NOMO-1 treated with DMSO at 0.1 percent for 48 hours (cell line): ENCODE measurements at regions not wholly inside any gene's neighbourhood (a gene's known extent, or its start where the extent isn't known, plus 50 kb on each side); places are given as distances from the start of the nearest gene placed in this dataset.

Source experiments
- DNase-seq: peaks from one replicate; lab custom pipeline; 2025; ENCODE audit not compliant: unreplicated experiment; lab: John Stamatoyannopoulos, UW

GRCh38 chr9:1738511-1739100, 276.5 kb upstream of the SMARCA2 start:
- no peak for DNase-seq

- no peak for DNase-seq
Measured at GRCh38 chr9:1743121-1743960, 271.8 kb upstream of the SMARCA2 start.

GRCh38 chr9:1745980-1746379, 269.2 kb upstream of the SMARCA2 start:
- no peak for DNase-seq

GRCh38 chr9:1747417-1747967, 267.7 kb upstream of the SMARCA2 start:
- DNase-seq, result no peak

- DNase-seq, result no peak
Measured at GRCh38 chr9:1748407-1748806, 266.7 kb upstream of the SMARCA2 start.

GRCh38 chr9:1757186-1757585, 258.0 kb upstream of the SMARCA2 start:
- DNase-seq, result no peak

- DNase-seq, result no peak
Measured at GRCh38 chr9:1759009-1759408, 256.1 kb upstream of the SMARCA2 start.

- DNase-seq, result no peak
Measured at GRCh38 chr9:1759771-1760300, 255.3 kb upstream of the SMARCA2 start.

- DNase-seq, result no peak
Measured at GRCh38 chr9:1761807-1762206, 253.3 kb upstream of the SMARCA2 start.

- DNase-seq, result no peak
Measured at GRCh38 chr9:1766042-1766441, 249.1 kb upstream of the SMARCA2 start.

GRCh38 chr9:1768561-1768960, 246.6 kb upstream of the SMARCA2 start:
- DNase-seq, result no peak

GRCh38 chr9:1771094-1771789, 243.9 kb upstream of the SMARCA2 start:
- no peak for DNase-seq

GRCh38 chr9:1775230-1775629, 239.9 kb upstream of the SMARCA2 start:
- no peak for DNase-seq

GRCh38 chr9:1776668-1777067, 238.5 kb upstream of the SMARCA2 start:
- DNase-seq, result no peak

- no peak for DNase-seq
Measured at GRCh38 chr9:1791191-1791590, 224.0 kb upstream of the SMARCA2 start.

- DNase-seq, result no peak
Measured at GRCh38 chr9:1794547-1795270, 220.4 kb upstream of the SMARCA2 start.

GRCh38 chr9:1804128-1804865, 210.8 kb upstream of the SMARCA2 start:
- DNase-seq, result no peak

GRCh38 chr9:1829719-1830118, 185.4 kb upstream of the SMARCA2 start:
- DNase-seq, result no peak

GRCh38 chr9:1832960-1833359, 182.2 kb upstream of the SMARCA2 start:
- DNase-seq, result no peak

- DNase-seq, result no peak
Measured at GRCh38 chr9:1837453-1838084, 177.6 kb upstream of the SMARCA2 start.
